Colonic mucosa (tissue), 4 donors: ENCODE measurements at regions not wholly inside any gene's neighbourhood (a gene's known extent, or its start where the extent isn't known, plus 50 kb on each side); places are given as distances from the start of the nearest gene placed in this dataset.

ENCODE experiments used
- DNase-seq: peaks from one replicate; pipeline ENCODE4 v3.0.0-alpha.2; 2020
- H3K27ac ChIP-seq: fragments of 200-600 bp; one replicate; pipeline ENCODE4 v1.8.0; 2021
- H3K27me3 ChIP-seq: fragments of 200-600 bp; one replicate; pipeline ENCODE4 v1.8.0; 2021
- H3K36me3 ChIP-seq: fragments of 200-600 bp; one replicate; pipeline ENCODE4 v1.8.0; 2021
- H3K4me1 ChIP-seq: fragments of 200-600 bp; one replicate; pipeline ENCODE4 v1.8.0; 2021; ENCODE audit warnings: mild to moderate bottlenecking
- H3K4me3 ChIP-seq: fragments of 200-600 bp; one replicate; pipeline ENCODE4 v1.8.0; 2021
- H3K9ac ChIP-seq, 2 donors: one replicate each; pipeline ENCODE4 v1.7.0; 2013; ENCODE audit warnings: control low read depth in 2 of 2, low read depth in 2 of 2, low read length in 2 of 2
- H3K9me3 ChIP-seq: fragments of 200-600 bp; one replicate; pipeline ENCODE4 v1.8.0; 2021
- CTCF ChIP-seq: fragments of 200-600 bp; IDR thresholded peaks from one replicate; pipeline ENCODE4 v1.8.0; 2022; ENCODE audit warnings: antibody characterized with exemption, mild to moderate bottlenecking
- intact Hi-C: fragments of 100-400 bp; cut with DNase I; formaldehyde crosslinking; loops from one replicate; pipeline ENCODE4 v1.14.1; 2022
- donor health status: healthy.
- donor health status: DM: no; HTN: no; CAD: no.
- donor health status: DM: no; HTN: no; CAD: no.

DNA sequence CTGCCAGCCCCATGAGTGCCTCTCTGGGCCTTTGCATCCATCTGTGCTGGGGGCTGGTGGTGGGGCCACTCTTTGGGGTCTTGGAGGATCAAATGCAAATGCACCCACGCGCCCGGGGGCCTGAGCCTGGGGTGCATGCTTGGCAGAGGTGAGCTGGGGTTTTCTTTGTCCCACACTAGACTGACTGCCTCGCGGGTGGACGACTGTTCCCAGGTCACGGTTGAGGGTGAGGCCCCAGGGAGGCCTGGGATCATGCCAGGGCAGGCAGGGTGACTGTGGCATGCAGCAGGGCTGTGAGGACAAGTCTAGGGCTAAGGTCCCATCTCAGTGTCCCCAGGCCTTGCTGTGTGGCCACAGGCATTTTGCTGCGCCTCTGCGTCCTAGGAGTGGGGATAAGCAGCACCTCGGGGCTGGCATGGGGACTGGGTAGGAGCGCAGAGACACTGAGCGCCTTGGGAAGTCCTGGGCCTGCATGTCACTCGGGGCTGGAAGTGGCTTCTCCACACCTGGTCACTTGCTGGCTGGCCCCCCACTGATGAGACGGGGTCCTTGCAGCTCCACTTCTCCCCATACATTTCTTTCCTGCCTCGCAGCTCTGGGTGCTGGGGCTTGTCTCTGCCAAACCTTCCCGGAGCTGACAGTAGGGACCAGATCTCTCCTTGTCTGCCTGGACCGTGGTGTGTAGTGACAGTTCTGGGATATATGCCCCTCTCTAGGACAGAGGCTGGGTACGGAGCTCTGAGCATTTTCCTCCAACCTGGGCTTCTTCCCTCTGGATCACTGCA is 133.1 kb downstream of the CTTN start:
- DNase-seq: no peak

DNA sequence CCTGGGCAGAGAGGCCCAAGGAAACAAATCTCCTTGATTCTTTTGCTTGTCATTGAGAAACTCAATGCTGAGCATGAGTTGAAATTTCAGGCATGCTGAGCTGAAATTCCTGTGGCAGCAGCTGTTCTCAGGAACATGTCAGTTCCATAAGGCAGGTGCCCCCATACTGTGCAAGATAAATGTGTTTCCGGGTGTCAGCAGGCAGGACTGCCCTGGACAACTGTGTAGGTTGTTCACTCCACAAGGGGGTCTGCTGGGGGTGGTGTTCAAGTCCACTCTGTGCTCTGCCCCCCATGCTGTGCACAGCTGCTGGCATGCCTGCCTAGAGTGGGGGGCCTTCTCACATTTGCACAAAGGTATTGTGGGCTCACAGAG is 133.7 kb downstream of the CTTN start:
- no peak overlapping the region for H3K4me3 ChIP-seq
- H3K27ac ChIP-seq: no peak overlapping the region
- no peak for DNase-seq
- H3K4me1 ChIP-seq: peaks cover 4% of the 10 kb centered on the region
- H3K36me3 ChIP-seq: no peaks in the 10 kb centered on the region
- H3K27me3 ChIP-seq: no peaks in the 10 kb centered on the region
- TF ChIP-seq CTCF: no peak
- H3K9ac ChIP-seq: no peak overlapping the region
- H3K9me3 ChIP-seq: no peaks in the 10 kb centered on the region
- intact Hi-C loops: no loop called here

More for the DNA sequence above, 133.1 kb downstream of the CTTN start:
- no peak overlapping the region for H3K27ac ChIP-seq
- no peaks in the 10 kb centered on the region for H3K9me3 ChIP-seq
- intact Hi-C loops: no loop called here
- no peaks in the 10 kb centered on the region for H3K36me3 ChIP-seq
- no peak overlapping the region for H3K9ac ChIP-seq
- H3K4me1 ChIP-seq: peaks cover 4% of the 10 kb centered on the region
- TF ChIP-seq CTCF: no peak
- no peak overlapping the region for H3K4me3 ChIP-seq
- no peaks in the 10 kb centered on the region for H3K27me3 ChIP-seq

DNA sequence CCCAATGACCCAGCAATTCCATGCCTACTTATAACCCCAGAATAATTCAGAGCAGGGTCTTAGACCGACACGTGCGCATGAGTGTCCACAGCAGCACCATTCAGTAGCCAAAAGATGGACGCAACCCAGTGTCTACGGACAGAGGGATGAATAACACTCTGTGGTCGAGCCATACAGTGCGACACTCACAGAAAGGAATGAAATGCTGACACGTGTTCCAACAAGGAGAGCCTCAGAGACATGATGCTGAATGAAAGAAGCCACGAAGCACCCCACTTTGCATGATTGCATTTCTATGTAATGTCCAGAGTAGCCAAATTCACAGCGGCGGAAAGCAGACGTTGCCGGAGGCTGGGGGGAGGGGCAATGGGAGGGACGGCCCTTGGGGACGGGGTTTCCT is 134.4 kb downstream of the CTTN start:
- intact Hi-C loops: no loop called here
- DNase-seq: no peak
- no peak for TF ChIP-seq CTCF

DNA sequence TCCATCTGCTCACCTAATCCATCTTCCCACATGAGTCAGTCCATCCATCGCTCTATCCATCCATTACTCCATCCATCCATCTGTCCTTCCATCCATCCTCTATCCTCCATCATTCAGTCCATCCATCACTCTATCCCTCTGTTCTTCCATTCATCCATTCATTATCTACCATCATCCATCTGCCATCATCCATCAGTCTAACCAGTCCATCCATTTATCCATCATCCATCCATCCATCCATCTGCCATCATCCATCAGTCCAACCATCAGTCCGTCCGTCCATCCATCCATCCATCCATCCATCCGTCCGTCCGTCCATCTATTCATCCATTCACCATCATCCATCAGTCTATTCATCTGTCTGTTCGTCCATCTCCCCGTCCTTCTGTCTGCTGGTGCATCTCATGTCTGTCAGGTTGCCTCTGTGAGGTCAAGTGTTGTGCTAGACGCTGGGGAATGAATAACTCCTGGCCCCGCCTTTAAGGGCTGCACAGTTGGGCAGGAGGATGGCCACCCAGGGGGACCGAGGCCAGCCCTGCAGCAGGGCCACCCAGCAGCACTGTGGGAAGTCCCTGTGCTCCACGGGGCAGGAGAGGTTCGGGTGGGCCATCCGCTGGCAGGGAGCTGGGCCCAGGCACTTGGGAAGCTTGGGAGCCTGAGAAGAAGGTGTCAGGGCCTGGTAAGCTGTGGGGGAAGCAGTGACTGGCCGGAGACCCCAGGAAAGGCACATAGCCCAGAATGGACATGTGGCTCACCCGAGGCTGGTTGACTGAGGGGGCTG is 137.1 kb downstream of the CTTN start:
- Histone ChIP-seq H3K4me1 (peaks cover 4% of the 10 kb centered on the region), H3K27me3 (no peaks in the 10 kb centered on the region), H3K9me3 (no peaks in the 10 kb centered on the region), H3K36me3 (no peaks in the 10 kb centered on the region), H3K27ac (no peak overlapping the region), H3K4me3 (no peak overlapping the region), H3K9ac (no peak overlapping the region)
- no peak for DNase-seq
- intact Hi-C loops: no loop called here
- no peak for TF ChIP-seq CTCF

More for the DNA sequence above, 134.4 kb downstream of the CTTN start:
- H3K27me3 ChIP-seq: no peaks in the 10 kb centered on the region
- no peak overlapping the region for H3K9ac ChIP-seq
- peaks cover 4% of the 10 kb centered on the region for H3K4me1 ChIP-seq
- H3K9me3 ChIP-seq: no peaks in the 10 kb centered on the region
- H3K27ac ChIP-seq: no peak overlapping the region
- H3K4me3 ChIP-seq: no peak overlapping the region
- H3K36me3 ChIP-seq: no peaks in the 10 kb centered on the region

DNA sequence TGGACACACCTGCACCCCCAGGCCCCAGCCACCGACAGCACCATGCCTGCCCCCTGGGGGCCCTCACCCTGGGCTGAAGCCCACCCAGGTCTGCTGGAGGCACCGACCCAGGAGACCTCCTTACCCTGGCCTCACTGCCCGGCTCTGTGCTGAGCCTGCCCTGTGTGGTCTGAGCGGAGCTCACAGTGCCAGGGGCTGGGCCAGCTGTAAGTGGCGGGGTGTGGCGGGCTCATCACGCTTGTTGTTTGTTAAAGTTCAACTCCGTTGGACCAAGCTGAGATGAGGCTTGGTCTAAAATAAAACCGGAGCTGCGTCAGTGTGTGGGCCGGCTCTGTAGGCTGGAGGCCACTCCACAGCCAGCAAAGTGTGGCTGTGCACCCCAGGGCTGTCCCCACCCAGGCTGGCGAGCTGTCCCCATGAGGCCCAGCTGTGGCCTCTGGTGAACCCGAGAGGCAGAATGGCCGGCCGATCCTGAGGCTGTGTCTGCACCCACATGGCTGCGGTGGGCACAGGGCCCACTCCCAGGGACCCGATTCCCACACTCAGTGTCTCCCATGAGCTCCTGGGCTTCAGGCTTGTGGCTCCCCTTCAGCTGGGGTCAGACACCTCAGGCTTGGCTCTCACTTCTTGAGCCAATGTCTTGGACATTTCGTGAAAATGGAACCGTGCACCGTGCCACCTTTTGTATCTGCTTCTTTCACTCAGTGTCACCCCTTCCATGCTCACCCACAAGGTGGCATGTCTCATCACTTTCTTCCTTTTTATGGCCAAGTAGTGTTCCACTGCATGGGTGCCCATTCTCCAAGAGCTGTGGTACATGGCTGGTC is 137.9 kb downstream of the CTTN start:
- Histone ChIP-seq H3K27me3 (no peaks in the 10 kb centered on the region), H3K9me3 (no peaks in the 10 kb centered on the region), H3K9ac (no peak overlapping the region), H3K4me3 (no peak overlapping the region), H3K4me1 (peaks cover 4% of the 10 kb centered on the region), H3K36me3 (no peaks in the 10 kb centered on the region), H3K27ac (no peak overlapping the region)
- intact Hi-C loops: no loop called here
- no peak for TF ChIP-seq CTCF
- DNase-seq: peak; percentile 71
